ENCODE measurements at regions not wholly inside any gene's neighbourhood (a gene's known extent, or its start where the extent isn't known, plus 50 kb on each side); places are given as distances from the start of the nearest gene placed in this dataset.
A peak's percentile ranks its signal among the peaks of the same experiment; 100 is the strongest.

GRCh38 chr3:194220901-194221326 is 85.0 kb downstream of the HES1 start:
- Histone ChIP-seq H3K27ac (no peak overlapping the region), H3K4me3 (no peak overlapping the region), H3K27me3 (no peaks in the 10 kb centered on the region), H3K9me3 (no peaks in the 10 kb centered on the region), H3K36me3 (no peaks in the 10 kb centered on the region), H3K4me1 (peaks cover 3 to 8% of the 10 kb centered on the region in 2 donors)
- no peak for DNase-seq (ENCODE audit: low spot score in 2 of 2)
- intact Hi-C loops (cut with DNase I; ENCODE audit: low total_unique reads) = no loop called here
- TF ChIP-seq POLR2AphosphoS5 (IDR thresholded peaks at IDR 0.05) (no peak), POLR2A (IDR thresholded peaks at IDR 0.05) (no peak), CTCF (IDR thresholded peaks at IDR 0.05) (no peak)

DNA sequence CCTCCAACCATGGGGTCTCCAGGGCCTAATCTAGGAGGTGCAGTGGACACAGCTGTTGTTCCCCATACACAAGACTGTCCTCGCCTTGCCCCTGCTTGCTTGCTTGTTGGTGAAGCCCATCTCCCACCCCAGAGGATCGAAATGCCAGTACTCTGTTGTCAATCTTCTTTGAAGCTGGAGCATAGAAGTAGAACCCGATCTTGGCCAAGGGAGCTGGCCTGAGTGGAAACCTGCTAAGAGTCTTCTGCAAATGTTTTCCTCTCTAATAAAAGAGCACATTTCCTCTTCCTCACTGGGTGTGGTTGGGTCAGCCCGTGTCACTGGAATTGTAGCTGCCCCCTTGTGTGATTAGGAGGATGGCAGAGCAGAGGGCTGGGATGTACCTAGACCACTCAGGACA is 85.4 kb downstream of the HES1 start:
- TF ChIP-seq POLR2A (IDR thresholded peaks at IDR 0.05) (no peak), POLR2AphosphoS5 (IDR thresholded peaks at IDR 0.05) (no peak), CTCF (IDR thresholded peaks at IDR 0.05) (no peak)
- Histone ChIP-seq H3K4me1 (peaks cover 3 to 8% of the 10 kb centered on the region in 2 donors), H3K4me3 (no peak overlapping the region), H3K36me3 (no peaks in the 10 kb centered on the region), H3K9me3 (no peaks in the 10 kb centered on the region), H3K27me3 (no peaks in the 10 kb centered on the region), H3K27ac (no peak overlapping the region)
- DNase-seq (ENCODE audit: low spot score in 2 of 2) = no peak
- intact Hi-C loops (cut with DNase I; ENCODE audit: low total_unique reads) = no loop called here

GRCh38 chr3:194223951-194224350 is 88.0 kb downstream of the HES1 start:
- H3K36me3 ChIP-seq = no peaks in the 10 kb centered on the region

DNA sequence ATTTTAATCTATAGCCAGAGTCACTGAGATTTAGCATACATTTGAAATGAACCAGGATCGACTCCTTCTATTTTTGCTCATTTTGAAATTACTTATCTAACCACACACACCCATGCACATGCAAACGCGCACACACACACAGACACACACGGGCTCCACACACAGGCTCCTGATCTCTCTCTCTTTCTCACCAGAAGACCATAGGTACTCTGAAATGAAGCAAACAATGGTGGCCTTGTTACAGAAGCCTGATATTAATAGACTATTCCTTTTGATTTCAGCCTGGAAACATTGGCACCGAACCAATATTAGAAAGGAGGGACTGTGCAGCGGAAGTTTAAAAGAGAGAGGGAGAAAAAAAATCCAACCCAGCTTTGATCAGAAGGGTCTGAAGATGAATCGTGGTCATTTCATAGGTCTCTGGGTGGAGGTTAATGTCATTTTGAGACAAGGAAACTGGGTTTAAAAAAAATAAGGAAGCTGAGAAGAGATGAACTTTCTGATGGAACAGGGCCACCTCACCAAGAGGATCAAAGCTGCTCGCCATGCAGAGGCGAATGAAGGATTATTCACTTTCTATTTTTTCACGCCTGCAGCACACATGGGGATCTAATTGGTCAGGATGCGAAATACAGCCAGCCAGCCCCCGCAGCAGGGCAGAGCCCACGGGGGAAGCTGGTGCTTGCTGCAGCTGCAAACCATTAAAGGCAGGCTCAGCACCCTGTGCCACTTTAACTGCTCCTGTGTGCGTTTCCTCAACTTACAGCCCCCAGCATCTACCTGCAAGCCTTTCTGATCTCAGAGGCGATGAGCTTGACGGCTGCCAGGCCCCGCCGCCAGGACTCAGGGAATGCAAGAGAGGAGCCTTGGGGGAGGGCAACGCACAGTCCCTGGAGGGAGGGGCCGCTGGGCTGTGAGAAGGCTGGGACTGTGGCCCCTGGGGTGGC is 88.8 kb downstream of the HES1 start:
- Histone ChIP-seq H3K27me3 (no peaks in the 10 kb centered on the region), H3K4me3 (peak overlapping the region in 2 of 3 donors; percentile 1 to 15), H3K4me1 (peaks cover 3 to 8% of the 10 kb centered on the region in 2 donors), H3K27ac (no peak overlapping the region), H3K9me3 (no peaks in the 10 kb centered on the region), H3K36me3 (no peaks in the 10 kb centered on the region)
- intact Hi-C loops (cut with DNase I; ENCODE audit: low total_unique reads) = no loop called here
- no peak for DNase-seq (ENCODE audit: low spot score in 2 of 2)
- TF ChIP-seq CTCF (IDR thresholded peaks at IDR 0.05) (no peak), POLR2AphosphoS5 (IDR thresholded peaks at IDR 0.05) (no peak), POLR2A (IDR thresholded peaks at IDR 0.05) (no peak)

More at GRCh38 chr3:194223951-194224350, 88.0 kb downstream of the HES1 start:
- TF ChIP-seq POLR2AphosphoS5 (IDR thresholded peaks at IDR 0.05) = no peak
- TF ChIP-seq CTCF (IDR thresholded peaks at IDR 0.05) = no peak
- no peak for TF ChIP-seq POLR2A (IDR thresholded peaks at IDR 0.05)
- no peaks in the 10 kb centered on the region for H3K9me3 ChIP-seq
- DNase-seq (ENCODE audit: low spot score in 2 of 2) = no peak
- H3K27me3 ChIP-seq = no peaks in the 10 kb centered on the region
- H3K27ac ChIP-seq = no peak overlapping the region
- intact Hi-C loops (cut with DNase I; ENCODE audit: low total_unique reads) = no loop called here
- peaks cover 3 to 8% of the 10 kb centered on the region in 2 donors for H3K4me1 ChIP-seq
- H3K4me3 ChIP-seq = no peak overlapping the region

- H3K27me3 ChIP-seq = no peaks in the 10 kb centered on the region
- H3K4me1 ChIP-seq = peaks cover 3 to 8% of the 10 kb centered on the region in 2 donors
- H3K27ac ChIP-seq = no peak overlapping the region
- no peaks in the 10 kb centered on the region for H3K36me3 ChIP-seq
- intact Hi-C loops (cut with DNase I; ENCODE audit: low total_unique reads) = no loop called here
- TF ChIP-seq CTCF (IDR thresholded peaks at IDR 0.05) (no peak), POLR2AphosphoS5 (IDR thresholded peaks at IDR 0.05) (no peak), POLR2A (IDR thresholded peaks at IDR 0.05) (no peak)
- H3K9me3 ChIP-seq = no peaks in the 10 kb centered on the region
- DNase-seq (ENCODE audit: low spot score in 2 of 2) = no peak
- no peak overlapping the region for H3K4me3 ChIP-seq
These were observed 89.5 kb downstream of the HES1 start for GRCh38 chr3:194225418-194225812.

Data from breast epithelium (tissue), 4 donors.